ENCODE measurements at regions not wholly inside any gene's neighbourhood (a gene's known extent, or its start where the extent isn't known, plus 50 kb on each side); places are given as distances from the start of the nearest gene placed in this dataset.

GRCh38 chrX:80207327-80207726 lies 192.8 kb downstream of the TBX22 start:
- TF ChIP-seq CTCF (IDR thresholded peaks at IDR 0.05; ENCODE audit: insufficient read depth, low read depth, low read length) (no peak), EZH2 (IDR thresholded peaks at IDR 0.05; ENCODE audit: insufficient read depth, low read length) (no peak)
